Stimulated activated CD4-positive, alpha-beta T cell treated with anti-CD3 and anti-CD28 coated beads, Interleukin-12 subunit alpha, Interleukin-12 subunit beta, amount 100 ng/mL, for 24 hours (primary cell): ENCODE measurements at regions not wholly inside any gene's neighbourhood (a gene's known extent, or its start where the extent isn't known, plus 50 kb on each side); places are given as distances from the start of the nearest gene placed in this dataset.
"Not testable (repeated sequence)": the region's sequence is repeated elsewhere in the genome, so short reads cannot be mapped to it uniquely, and the experiment has no call there.

Experiments used
- DNase-seq, 2 experiments: peaks; one replicate each; pipeline ENCODE4 v3.0.0-alpha.2; 2020; ENCODE audit warnings: low read depth in 2 of 2

DNA sequence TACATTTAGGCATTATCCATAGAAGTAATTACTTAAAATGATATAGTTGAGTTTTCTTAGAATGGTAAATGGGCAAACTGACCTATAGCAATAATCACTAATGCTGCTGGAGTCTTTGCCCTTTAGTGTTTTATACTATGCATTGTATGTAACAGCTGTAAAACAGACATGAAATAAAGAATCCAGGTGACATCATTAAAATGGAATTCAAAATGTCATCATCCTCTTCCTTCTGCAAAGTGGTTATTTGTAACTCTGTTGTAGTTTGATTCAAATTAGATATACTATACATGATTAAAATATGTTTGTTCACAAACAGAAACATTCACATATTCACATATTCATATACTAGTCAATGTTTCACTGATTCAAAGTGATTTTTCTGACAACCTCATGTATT lies 598.8 kb downstream of the SLC16A7 start:
- DNase-seq, result no peak

DNA sequence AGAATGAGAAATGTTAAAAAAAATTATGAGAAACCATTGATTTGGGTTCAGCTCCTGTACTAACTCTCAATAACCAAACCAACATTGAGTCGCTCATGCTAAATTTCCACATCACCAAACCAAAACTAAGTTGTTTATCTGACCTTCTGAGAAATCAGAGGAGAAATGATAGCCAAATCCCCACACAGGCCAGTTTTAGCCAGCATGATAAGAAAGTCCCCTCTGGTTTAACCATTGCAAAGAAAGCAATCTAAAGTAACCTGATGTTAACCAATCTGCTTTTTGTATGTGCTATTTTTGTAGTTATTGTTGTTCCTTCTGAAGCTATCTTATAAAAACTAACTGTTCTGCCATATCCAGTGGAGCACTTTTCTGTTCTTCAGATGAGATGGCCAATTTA lies 599.7 kb downstream of the SLC16A7 start:
- DNase-seq, result no peak

DNA sequence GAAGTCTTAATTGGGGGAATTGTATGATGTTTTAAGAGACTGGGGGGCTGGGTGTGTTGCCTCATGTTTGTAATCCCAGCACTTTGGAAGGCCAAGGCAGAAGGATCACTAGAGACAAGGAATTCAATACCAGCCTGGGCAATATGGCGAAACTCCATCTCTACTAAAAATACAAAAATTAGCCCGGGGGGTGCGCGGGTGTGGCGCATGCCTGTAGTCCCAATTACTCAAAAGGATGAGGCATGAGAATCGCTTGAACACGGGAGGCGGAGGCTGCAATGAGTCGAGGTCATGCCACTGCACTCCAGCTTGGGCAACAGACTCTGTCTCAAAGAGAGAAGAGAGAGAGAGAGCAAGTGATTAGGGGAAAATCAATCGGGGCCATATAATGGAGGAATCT lies 600.5 kb downstream of the SLC16A7 start:
- no peak for DNase-seq

DNA sequence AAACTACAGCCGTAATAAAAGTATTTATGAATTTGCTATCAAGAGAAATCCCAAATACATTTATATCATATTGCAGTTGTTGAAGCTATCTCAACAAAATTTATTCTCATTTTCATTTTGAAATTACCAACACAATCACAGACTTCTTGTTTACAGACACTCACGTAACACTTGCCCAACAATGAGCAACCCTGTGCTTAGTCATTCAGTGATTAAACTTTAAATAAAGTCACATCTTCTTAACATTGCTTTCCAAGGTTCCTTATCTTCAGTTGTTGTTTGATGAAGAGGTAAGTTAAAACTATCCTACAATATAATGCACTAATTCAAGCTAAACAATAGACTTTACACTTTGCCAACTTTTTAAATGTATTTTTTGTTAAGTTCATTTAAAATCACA lies 601.8 kb downstream of the SLC16A7 start:
- DNase-seq, result no peak

DNA sequence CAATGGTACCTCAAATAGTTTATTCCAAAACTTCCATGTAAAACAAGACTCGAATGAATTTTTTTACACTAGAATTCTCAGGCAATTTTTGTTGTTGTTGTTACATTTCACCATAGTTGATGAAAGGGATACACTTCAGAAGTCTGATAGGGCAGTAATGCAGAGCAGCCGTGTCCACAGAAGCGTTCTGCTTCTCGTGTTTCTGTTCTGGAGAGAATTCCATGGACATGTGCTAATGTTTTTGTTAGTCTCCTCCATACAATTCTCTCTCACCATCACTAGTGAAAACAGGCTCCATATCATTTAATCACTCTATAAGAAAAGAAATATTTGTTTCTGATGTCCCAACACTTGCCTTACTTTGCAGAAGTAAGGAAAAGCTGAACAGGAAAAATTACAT lies 606.1 kb downstream of the SLC16A7 start:
- DNase-seq, result no peak

DNA sequence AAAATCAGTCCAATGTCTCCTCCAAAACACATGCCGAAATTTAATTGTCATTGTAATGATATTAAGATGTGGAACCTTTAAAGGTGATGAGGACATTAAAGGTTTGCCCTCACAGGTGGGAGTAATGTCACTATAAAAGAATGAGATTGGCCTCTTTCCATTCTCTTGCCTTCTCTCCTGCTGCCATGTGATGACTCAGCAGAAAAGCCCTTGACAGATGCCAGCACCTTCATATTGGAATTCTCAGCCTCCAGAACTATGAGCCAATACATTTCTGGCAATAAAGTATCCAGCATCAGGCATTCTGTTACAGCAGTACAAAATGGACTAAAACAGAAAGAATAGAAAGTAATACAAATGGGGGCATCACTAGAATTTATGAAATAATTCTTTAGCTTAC lies 609.7 kb downstream of the SLC16A7 start:
- no peak for DNase-seq

DNA sequence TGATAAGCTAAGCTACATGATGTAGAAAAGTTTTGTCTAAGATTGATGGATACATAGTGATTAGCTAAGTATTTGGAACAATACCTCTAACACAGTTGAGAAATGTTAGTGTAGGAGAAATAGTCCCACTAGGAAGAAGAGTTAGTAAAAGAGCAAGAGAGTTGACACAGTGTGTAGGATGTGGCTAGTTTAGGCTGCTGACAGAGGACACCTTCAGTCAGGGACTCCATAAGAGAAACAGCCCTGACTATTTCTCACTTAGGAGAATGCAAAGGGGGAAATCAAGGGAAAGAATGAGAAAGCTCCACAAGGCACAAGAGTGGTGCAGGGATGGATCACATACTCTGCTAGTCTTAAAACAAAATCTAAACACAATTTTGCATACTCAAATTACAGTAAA lies 613.7 kb downstream of the SLC16A7 start:
- no peak for DNase-seq

DNA sequence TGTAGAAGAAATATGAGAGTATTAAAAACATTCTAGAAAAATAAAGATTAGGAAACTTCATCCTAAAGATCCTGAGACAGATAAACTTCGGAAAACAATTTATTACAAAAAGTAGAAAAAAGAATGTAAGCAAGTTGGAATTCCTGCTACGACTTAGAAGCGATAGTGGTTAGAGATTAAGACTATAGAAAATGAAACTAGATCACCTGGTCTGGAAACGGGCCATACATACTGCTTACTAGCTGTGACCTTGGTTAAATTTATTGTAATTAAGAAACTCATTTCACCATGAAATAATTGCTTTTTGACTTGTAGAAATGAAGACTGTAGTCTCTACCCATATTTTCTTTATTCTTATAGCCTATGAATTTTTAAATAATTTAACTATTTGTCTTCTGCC lies 614.1 kb downstream of the SLC16A7 start:
- DNase-seq, result no peak

DNA sequence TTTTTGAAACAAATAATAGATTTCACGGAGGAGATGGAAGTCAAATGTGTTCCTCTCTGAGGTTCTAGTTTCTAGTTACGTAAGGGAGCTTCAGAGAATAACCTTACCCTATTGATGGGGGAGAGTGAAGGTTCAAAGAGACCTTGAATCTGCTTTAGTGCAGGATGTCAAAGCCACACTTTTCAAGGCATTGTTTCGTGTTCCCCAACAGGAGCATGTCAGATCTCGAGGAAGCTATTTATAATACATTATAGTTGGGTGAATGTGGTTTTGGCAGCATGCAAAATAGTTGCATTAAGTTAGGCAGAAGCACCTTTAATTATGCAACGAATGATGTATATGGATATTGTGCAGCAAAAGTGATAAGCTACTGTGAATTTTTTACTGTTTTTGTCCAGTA lies 614.9 kb downstream of the SLC16A7 start:
- DNase-seq, result no peak

DNA sequence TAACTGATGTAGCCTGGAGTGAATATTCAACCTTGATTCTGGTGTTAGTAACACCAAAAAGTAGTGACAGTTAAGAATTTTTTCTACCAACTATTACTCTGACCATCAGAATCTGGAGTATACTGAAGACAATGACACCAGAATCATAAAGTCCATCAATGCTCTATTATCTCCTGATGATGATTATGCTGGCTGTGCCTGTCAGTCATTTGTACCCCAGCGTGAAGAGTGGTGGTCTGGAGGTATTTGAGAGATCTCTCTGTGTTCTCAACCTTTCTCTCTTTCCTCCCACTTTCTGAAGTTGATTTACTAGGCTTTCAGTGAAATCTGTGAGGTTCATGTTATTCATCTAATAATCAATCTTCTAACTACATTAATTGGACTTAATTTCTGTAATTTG lies 615.4 kb downstream of the SLC16A7 start:
- DNase-seq, result no peak

DNA sequence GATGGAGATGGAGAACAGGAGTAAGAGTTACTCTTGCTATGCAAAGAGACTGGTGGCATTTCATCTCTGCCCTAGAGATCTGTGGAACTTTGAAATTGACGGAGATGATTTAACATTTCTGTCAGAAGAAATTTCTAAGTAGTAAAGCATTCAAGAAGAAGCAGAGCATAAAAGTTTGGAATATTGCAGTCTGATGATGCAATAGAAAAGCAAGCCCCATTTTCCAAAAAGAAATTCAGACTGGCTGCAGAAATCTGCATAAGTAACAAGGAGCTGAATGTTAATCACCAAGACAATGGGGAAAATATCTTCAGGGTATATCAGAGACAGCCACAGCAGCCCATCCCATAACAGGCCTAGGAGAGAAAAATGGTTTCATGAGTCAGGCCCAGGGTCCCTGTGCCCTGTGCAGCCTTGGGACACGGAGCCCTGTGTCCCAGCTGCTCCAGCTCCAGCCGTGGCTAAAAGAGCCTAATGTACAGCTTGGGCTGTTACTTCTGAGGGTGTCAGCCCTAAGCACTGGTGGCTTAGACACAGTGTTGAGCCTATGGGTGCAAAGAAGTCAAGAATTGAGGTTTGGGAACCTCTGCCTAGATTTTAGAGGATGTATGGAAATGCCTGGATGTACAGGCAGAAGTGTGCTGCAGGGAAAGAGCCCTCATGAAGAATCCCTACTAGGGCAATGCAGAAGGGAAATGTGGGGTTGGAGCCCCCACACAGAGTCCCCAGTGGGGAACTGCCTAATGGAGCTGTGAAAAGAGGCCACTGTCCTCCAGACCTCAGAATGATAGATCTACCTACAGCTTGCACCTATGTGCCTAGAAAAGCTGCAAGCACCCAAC lies 616.6 kb downstream of the SLC16A7 start:
- DNase-seq, result no peak

DNA sequence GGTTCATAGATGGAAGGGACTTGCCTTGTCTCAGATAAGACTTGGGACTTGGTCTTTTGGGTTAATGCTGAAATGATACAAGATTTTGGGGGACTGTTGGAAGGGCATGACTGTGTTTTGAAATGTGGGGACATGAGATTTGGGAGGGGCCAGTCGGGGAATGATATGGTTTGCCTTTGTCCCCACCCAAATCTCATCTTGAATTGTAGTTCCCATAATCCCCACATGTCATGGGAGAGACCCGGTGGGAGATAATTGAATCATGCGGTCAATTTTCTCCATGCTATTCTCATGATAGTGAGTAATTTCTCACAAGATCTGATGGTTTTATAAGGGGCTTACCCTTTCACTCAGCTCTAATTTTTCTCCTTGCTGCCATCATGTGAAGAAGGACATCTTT lies 617.4 kb downstream of the SLC16A7 start:
- not testable (repeated sequence) for DNase-seq

DNA sequence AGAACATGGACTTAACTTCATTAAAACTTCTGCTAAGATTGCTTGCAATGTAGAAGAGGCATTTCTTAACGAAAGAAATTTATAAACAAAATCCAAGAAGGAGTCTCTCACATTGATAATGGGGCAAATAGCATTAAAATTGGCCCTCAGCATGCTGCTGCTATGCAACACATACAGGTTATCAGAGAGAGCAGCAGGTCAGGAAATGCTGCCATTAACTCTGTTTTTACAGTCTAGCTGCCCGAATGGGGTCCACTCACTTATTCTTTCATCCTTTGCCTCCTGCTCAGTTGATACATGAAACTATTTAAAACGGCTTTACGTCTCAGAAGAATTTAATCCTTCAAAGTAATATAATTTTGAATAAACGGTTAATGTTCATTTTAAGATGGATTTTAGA lies 620.4 kb downstream of the SLC16A7 start:
- no peak for DNase-seq

DNA sequence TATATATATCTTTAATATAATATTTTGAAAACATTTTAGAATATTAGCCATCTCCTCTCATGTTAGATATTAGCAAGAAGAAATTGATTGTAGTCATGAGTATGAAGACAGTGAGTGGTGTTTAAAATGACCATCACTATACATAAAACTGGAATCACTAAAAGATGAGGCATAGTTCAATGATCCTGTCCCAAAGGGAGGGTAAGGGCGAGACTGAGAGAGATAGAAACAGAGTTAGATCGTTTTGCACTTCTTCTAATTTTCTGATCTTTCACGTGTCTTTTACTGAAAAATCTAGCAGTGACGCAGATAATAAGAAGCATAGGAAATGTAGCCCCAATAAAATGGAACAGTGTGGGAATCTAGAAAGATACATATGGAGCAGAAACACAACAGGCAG lies 627.4 kb downstream of the SLC16A7 start:
- no peak for DNase-seq

DNA sequence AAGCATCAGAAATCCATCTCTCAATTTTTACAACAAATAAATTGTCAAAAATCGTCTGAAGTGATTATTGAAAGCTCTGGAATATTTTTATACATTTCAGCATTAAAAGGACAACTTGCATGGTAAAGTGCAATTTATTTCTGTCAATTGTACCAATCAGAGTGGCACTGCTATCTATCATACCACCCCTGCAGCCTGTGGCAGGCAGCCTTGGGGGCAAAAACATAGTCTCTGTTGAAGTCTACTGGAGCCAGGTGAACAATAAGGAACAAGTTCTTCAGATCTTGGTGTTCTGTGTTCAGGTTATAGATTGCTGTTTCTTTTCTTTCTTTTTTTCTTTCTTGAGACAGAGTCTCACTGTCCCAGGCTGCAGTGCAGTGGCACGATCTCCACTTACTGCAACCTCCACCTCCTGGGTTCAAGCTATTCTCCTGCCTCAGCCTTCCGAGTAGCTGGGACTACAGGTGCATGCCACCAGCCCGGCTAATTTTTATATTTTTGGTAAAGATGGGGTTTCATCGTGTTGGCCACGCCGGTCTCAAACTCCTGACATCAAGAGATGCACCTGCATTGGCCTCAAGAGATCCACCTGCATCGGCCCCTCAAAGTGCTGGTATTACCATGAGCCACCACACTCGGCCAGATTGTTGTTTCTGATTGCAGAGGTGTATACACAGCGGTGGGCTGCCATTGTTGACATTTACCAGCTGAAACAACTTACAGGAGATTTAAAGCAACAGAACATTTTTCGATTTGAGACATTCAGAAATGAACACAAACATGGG lies 629.6 kb downstream of the SLC16A7 start:
- DNase-seq, result no peak

DNA sequence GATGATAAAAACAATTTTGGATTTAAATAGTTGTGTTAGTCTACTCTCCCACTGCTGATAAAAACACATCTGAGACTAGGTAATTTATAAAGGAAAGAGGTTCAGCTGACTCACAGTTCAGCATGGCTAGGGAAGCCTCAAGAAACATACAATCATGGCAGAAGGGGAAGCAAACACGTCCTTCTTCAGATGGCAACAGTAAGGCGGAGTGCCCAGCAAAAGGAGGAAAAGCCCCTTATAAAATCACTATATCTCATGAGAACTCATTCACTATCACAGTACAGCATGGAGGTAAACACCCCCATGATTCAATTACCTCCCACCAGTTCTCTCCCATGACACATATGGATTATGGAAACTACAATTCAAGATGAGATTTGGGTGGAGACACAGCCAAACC lies 632.1 kb downstream of the SLC16A7 start:
- no peak for DNase-seq

DNA sequence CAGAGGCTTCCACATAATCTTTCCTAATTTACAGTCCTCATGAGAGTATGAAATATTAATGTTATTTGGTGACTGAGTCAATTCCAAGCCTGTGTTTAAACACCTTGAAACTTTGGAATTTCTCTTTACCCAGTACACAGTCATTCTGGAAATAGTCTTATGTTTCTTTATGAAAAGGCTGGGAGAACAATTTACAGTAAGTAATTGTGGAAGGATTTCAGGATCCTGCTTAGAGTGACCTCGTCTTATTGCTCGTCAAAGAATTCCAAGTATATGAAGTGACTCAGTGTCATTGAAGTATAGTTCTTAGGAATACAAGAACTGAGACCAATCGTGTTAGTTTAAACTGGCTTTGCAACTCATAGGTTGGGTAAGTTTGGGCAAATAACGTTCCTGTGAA lies 634.2 kb downstream of the SLC16A7 start:
- no peak for DNase-seq

DNA sequence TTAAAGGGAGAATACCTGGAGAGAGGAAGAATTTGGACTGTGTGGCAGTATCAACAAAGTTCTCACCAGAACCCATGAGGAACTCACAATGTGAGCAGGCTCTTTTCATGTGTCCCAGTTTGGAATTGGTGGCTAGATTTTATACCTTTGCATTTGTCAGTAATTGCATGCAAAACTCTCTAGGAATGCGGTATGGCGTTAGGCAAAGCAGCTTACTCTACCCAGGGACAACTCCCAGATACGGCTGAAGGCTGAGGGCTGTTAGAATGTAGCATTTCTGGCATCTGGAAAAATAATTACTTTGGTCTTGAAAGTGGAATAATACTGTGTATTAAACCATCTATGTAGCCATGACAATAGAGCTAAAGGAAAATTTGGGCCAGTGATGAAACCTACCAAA lies 635.5 kb downstream of the SLC16A7 start:
- no peak for DNase-seq

DNA sequence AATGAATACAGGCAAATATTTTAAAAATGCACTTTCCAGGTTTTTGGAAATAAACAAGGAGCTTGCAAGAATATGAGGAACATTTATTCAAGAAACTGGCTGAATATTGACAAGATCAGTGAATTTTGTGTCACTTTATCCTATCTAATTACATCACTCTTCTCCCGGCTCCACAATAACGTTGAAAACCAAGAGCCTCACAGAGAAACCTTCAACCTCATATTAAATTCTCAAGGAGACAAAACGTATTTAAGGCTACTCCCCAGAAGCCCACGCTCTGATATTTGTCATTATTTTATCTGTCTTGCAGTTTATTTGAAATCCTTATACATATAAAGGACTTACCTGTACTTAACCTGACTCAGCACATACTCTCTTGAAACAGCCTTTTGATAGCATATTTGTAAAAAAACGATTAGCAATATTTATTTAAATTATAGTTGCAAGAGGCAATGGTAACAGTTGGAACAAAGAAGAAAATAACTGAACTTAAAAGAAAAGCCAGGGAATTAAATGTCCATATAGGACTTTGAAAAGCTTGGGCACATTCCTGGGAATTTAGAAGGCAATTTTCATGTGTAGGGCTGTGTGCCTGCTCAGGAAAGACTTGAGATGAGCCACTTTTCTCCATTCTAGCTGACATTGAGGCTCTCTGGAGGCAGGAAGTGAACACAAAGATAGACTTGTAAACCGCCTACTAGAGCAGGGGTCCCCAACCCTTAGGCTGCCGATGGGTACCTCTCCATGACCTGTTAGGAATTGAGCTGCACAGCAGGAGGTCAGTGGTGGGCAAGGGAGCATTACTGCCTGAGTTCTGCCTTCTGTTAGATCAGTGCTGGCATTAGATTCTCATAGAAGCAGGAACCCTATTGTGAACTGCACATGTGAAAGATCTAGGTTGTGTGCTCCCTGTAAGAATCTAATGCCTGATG lies 636.4 kb downstream of the SLC16A7 start:
- DNase-seq, result no peak

DNA sequence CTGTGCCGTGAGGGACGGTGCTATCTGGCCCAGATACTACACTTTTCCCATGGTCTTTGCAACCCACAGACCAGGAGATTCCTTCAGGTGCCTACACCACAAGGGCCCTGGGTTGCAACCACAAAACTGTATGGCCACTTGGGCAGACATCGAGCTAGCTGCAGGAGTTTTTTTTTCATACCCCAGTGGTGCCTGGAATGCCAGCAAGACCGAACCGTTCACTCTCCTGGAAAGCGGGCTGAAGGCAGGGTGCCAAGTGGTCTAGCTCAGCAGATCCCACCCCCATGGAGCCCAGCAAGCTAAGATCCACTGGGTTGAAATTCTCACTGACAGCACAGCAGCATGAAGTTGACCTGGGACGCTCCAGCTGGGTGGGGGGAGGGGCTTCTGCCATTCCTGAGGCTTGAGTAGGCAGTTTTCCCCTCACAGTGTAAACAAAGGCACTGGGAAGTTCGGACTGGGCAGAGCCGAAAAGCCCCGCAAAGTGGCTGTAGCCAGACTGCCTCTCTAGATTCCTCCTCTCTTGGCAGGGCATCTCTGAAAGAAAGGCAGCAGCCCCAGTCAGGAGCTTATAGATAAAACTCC lies 638.9 kb downstream of the SLC16A7 start:
- DNase-seq, result not testable (repeated sequence)

DNA sequence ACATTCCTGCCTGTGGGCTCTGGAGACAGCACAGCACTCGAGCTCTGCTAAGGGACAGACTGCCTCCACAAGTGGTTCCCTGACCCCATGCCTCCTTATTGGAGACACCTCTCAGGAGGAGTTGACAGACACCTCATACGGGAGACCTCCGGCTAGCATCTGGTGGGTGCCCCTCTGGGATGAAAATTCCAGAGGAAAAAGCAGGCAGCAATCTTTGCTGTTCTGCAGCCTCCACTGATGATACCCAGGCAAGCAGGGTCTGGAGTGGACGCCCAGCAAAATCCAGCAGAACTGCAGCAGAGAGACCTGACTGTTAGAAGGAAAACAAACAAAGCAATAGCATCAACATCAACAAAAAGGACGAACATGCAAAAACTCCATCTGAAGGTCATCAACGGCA lies 639.4 kb downstream of the SLC16A7 start:
- no peak for DNase-seq

DNA sequence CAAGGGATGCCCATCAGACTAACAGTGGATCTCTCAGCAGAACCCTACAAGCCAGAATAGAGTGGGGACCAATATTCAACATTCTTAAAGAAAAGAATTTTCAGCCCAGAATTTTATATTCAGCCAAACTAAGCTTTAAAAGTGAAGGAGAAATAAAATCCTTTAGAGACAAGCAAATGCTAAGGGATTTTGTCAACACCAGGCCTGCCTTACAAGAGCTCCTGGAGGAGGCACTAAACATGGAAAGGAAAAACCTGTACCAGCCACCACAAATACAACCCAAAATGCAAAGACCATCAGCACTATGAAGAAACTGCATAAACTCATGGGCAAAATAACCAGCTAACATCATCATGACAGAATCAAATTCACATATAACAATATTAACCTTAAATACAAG lies 640.6 kb downstream of the SLC16A7 start:
- not testable (repeated sequence) for DNase-seq
